ENCODE measurements at regions not wholly inside any gene's neighbourhood (a gene's known extent, or its start where the extent isn't known, plus 50 kb on each side); places are given as distances from the start of the nearest gene placed in this dataset.
A peak's percentile ranks its signal among the peaks of the same experiment; 100 is the strongest.

DNA sequence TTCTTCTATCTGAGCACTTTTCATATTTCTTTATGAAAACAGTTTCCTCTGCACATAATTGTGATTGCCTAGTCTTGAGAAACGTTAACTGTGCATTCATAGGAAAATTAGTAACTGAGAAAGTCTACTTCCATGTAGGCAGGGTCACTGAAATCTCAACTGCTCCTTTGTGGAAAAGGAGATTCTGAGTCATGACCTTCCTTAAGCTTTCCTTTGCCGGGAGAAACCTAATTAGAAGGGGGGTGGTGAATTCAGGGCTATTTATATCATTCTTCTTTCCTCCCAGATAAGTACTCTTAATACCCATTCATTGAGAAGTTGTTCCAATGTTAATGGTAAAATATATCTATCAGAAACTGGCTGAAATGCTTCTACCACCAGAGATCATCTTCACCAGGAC lies 751.0 kb upstream of the TMEM132C start:
- H3K36me3 Mint-ChIP-seq: no peaks in the 10 kb centered on the region
- no peaks in the 10 kb centered on the region for H3K4me1 Mint-ChIP-seq
- H3K27ac Mint-ChIP-seq: no peak overlapping the region
- peaks cover 7% of the 10 kb centered on the region for H3K9me3 Mint-ChIP-seq
- H3K4me3 Mint-ChIP-seq: no peak overlapping the region
- peaks cover 1% of the 10 kb centered on the region for H3K27me3 Mint-ChIP-seq

DNA sequence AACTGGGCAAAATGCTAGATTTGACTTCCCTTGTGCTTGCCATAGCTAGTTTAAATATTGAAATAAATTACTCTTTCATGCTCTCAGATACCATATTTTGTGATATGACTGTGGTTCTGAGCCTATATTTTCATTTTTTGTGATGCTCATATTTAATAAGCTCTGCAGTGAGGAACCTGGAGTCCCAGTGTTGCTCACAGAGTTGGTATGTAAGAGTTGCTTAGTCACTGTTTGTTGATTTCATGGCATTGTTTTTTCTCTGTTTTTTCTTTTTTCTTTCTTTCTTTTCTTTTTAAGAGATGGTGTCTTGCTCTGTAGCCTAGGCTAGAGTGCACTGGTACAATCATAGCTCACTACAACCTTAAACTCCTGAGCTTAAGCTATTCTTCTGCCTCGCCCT lies 750.5 kb upstream of the TMEM132C start:
- Mint-ChIP-seq H3K4me1 (no peaks in the 10 kb centered on the region), H3K4me3 (no peak overlapping the region), H3K36me3 (no peaks in the 10 kb centered on the region), H3K27me3 (peaks cover 1% of the 10 kb centered on the region), H3K27ac (no peak overlapping the region), H3K9me3 (peaks cover 7% of the 10 kb centered on the region)

DNA sequence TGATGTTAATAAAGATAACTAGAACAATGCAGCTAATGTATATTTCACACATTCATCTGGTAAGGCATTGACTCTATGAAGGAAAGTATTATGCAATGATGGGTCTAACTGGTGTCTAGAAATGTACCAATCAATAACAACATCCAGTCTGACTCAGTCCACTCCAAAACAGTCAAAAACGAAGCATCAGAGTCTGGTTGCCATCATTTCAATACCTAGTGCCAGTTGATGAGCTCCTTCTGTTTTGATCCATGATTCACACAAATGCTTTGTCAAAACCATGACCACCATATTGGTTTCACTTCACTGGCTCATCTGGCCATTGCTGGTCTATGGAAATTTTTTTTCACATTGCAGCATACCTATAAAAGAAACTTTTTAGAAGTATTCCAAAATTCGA lies 747.2 kb upstream of the TMEM132C start:
- H3K27ac Mint-ChIP-seq: no peak overlapping the region
- no peaks in the 10 kb centered on the region for H3K36me3 Mint-ChIP-seq
- no peaks in the 10 kb centered on the region for H3K27me3 Mint-ChIP-seq
- H3K9me3 Mint-ChIP-seq: peaks cover 4% of the 10 kb centered on the region
- no peak overlapping the region for H3K4me3 Mint-ChIP-seq
- H3K4me1 Mint-ChIP-seq: no peaks in the 10 kb centered on the region

GRCh38 chr12:127526925-127527324 lies 740.0 kb upstream of the TMEM132C start:
- Mint-ChIP-seq H3K27me3 (no peaks in the 10 kb centered on the region), H3K27ac (no peak overlapping the region), H3K36me3 (no peaks in the 10 kb centered on the region), H3K4me3 (no peak overlapping the region), H3K9me3 (no peaks in the 10 kb centered on the region), H3K4me1 (no peaks in the 10 kb centered on the region)

DNA sequence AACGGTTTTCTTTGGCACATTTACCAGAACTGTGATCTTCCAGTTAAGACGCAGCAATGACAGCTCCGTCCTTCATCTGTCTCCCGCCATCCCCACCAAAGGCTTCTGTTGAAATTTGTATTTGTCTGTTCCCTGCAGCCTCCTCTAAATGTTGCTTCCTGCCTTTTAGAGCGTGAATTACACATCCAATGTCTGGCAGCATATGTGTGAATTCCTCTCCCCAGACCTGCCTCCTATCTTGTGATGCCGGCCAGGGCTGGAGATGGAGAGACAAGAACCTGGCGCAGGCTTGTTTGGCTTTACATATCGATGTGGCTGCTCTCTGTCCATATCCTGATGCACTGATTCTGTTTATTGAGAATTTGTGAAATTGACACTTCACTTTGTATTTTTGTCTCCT lies 738.4 kb upstream of the TMEM132C start:
- no peaks in the 10 kb centered on the region for H3K9me3 Mint-ChIP-seq
- no peaks in the 10 kb centered on the region for H3K36me3 Mint-ChIP-seq
- H3K4me3 Mint-ChIP-seq: no peak overlapping the region
- no peaks in the 10 kb centered on the region for H3K27me3 Mint-ChIP-seq
- H3K27ac Mint-ChIP-seq: no peak overlapping the region
- H3K4me1 Mint-ChIP-seq: no peaks in the 10 kb centered on the region

GRCh38 chr12:127531542-127531941 lies 735.4 kb upstream of the TMEM132C start:
- Mint-ChIP-seq H3K36me3 (no peaks in the 10 kb centered on the region), H3K4me1 (no peaks in the 10 kb centered on the region), H3K4me3 (no peak overlapping the region), H3K27me3 (no peaks in the 10 kb centered on the region), H3K9me3 (no peaks in the 10 kb centered on the region), H3K27ac (no peak overlapping the region)

DNA sequence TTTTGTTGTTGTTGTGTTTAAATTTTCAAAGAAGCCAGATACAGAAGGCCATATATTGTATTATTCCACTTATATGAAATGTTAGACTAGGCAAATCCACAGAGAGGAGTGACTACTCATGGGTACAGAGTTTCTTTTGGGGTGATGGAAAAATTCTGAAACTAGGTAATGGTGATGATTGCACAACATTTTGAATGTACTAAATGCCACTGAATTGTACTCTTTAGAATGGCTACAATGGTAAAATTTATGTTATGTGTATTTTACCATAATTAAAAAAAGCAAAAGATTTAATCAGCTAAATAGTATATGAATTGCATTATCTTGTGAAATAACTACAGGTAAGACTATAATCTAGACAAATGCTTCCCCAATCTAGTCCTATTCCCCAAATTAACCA lies 733.6 kb upstream of the TMEM132C start:
- Mint-ChIP-seq H3K36me3 (no peaks in the 10 kb centered on the region), H3K27me3 (no peaks in the 10 kb centered on the region), H3K9me3 (no peaks in the 10 kb centered on the region), H3K4me3 (no peak overlapping the region), H3K4me1 (no peaks in the 10 kb centered on the region), H3K27ac (no peak overlapping the region)

GRCh38 chr12:127536833-127537428 lies 730.0 kb upstream of the TMEM132C start:
- Mint-ChIP-seq H3K27me3 (no peaks in the 10 kb centered on the region), H3K9me3 (peaks cover 2% of the 10 kb centered on the region), H3K4me3 (no peak overlapping the region), H3K36me3 (no peaks in the 10 kb centered on the region), H3K4me1 (no peaks in the 10 kb centered on the region), H3K27ac (no peak overlapping the region)

- no peak overlapping the region for H3K27ac Mint-ChIP-seq
- peaks cover 4% of the 10 kb centered on the region for H3K9me3 Mint-ChIP-seq
- no peaks in the 10 kb centered on the region for H3K27me3 Mint-ChIP-seq
- H3K4me3 Mint-ChIP-seq: no peak overlapping the region
- no peaks in the 10 kb centered on the region for H3K4me1 Mint-ChIP-seq
- H3K36me3 Mint-ChIP-seq: no peaks in the 10 kb centered on the region
Observed at GRCh38 chr12:127538316-127538715, 728.7 kb upstream of the TMEM132C start.

DNA sequence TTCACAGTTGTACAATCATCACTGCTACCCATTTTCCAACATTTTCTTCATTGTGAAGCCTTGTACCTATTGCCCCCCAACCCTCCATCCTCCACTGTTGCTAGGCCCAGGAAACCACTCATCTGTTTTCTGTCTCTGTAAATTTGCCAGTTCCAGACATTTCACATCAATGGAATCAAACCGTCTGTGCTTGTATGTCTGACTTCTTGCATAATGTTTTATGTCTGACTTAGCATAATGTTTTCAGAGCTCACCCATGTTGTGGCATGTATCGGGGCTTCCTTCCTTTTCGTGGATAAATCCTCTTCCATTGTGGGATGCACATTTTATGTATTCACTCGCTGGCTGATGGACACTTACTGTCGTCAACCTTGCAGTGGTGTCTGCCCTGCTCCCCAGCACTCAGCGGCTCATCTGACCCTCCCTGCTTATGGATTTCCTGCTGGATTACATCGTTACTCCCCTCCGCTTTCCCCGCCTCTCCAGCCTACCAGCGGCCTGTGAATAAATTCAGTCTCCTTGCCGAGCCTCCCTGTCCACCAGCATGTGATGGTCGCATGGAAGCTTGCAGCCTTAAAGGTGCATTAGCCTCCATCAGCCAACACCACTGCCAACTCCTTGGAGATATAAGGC lies 727.6 kb upstream of the TMEM132C start:
- H3K9me3 Mint-ChIP-seq: peaks cover 4% of the 10 kb centered on the region
- no peaks in the 10 kb centered on the region for H3K36me3 Mint-ChIP-seq
- H3K4me3 Mint-ChIP-seq: no peak overlapping the region
- peak overlapping the region; percentile 4 for H3K27ac Mint-ChIP-seq
- H3K4me1 Mint-ChIP-seq: no peaks in the 10 kb centered on the region
- no peaks in the 10 kb centered on the region for H3K27me3 Mint-ChIP-seq

- H3K36me3 Mint-ChIP-seq: no peaks in the 10 kb centered on the region
- H3K27ac Mint-ChIP-seq: no peak overlapping the region
- H3K4me1 Mint-ChIP-seq: no peaks in the 10 kb centered on the region
- H3K27me3 Mint-ChIP-seq: no peaks in the 10 kb centered on the region
- peaks cover 4% of the 10 kb centered on the region for H3K9me3 Mint-ChIP-seq
- no peak overlapping the region for H3K4me3 Mint-ChIP-seq
Observed at GRCh38 chr12:127542391-127542790, 724.6 kb upstream of the TMEM132C start.

- H3K27ac Mint-ChIP-seq: no peak overlapping the region
- no peak overlapping the region for H3K4me3 Mint-ChIP-seq
- H3K9me3 Mint-ChIP-seq: peaks cover 4% of the 10 kb centered on the region
- H3K4me1 Mint-ChIP-seq: no peaks in the 10 kb centered on the region
- no peaks in the 10 kb centered on the region for H3K36me3 Mint-ChIP-seq
- no peaks in the 10 kb centered on the region for H3K27me3 Mint-ChIP-seq
Observed at GRCh38 chr12:127542931-127543330, 724.0 kb upstream of the TMEM132C start.

- no peak overlapping the region for H3K4me3 Mint-ChIP-seq
- H3K27me3 Mint-ChIP-seq: no peaks in the 10 kb centered on the region
- H3K27ac Mint-ChIP-seq: no peak overlapping the region
- no peaks in the 10 kb centered on the region for H3K4me1 Mint-ChIP-seq
- H3K9me3 Mint-ChIP-seq: peaks cover 8% of the 10 kb centered on the region
- no peaks in the 10 kb centered on the region for H3K36me3 Mint-ChIP-seq
Observed at GRCh38 chr12:127546721-127547505, 720.1 kb upstream of the TMEM132C start.

DNA sequence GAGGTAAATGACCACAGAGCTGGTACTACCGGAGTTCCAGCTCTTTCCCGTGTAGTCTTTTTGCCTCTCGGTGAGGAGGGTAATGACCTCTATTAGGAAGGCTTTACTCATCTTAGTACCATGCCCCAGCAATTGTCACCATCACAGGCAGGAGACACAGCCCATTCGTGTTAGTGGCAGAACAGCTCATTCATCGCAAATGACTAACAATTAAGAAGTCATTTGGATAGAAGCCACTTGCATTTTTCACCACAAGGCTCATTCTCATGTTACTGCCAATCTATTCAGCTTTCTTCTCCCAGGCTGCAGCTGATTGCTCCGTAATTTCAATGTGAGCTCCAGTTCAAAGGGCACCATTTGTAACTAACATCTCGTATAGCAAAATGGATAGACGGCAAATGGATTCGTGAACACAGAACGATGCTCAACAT lies 718.8 kb upstream of the TMEM132C start:
- H3K9me3 Mint-ChIP-seq: peaks cover 5% of the 10 kb centered on the region
- no peaks in the 10 kb centered on the region for H3K27me3 Mint-ChIP-seq
- H3K4me3 Mint-ChIP-seq: no peak overlapping the region
- H3K36me3 Mint-ChIP-seq: no peaks in the 10 kb centered on the region
- no peaks in the 10 kb centered on the region for H3K4me1 Mint-ChIP-seq
- no peak overlapping the region for H3K27ac Mint-ChIP-seq

DNA sequence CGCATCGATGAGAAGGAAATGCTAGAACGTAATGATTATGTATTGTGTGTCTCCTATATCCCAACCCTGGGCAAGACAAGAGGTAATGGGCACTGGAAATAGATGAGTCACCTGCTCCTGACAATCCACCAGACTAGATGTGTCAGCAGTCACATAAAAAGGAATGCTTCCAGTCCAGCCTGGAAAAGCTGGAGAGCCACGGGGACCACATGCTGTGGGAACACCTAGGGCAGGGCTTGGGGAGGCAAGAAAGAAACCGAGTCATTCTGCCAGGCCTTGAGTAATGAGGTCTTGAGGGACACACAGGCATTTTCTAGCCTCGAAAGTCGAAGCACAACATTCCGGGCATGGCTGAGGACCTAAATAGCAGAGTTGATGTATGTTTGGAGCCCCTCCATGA lies 716.7 kb upstream of the TMEM132C start:
- H3K9me3 Mint-ChIP-seq: peaks cover 5% of the 10 kb centered on the region
- H3K27ac Mint-ChIP-seq: no peak overlapping the region
- H3K4me3 Mint-ChIP-seq: no peak overlapping the region
- no peaks in the 10 kb centered on the region for H3K4me1 Mint-ChIP-seq
- no peaks in the 10 kb centered on the region for H3K36me3 Mint-ChIP-seq
- H3K27me3 Mint-ChIP-seq: peaks cover 2% of the 10 kb centered on the region

DNA sequence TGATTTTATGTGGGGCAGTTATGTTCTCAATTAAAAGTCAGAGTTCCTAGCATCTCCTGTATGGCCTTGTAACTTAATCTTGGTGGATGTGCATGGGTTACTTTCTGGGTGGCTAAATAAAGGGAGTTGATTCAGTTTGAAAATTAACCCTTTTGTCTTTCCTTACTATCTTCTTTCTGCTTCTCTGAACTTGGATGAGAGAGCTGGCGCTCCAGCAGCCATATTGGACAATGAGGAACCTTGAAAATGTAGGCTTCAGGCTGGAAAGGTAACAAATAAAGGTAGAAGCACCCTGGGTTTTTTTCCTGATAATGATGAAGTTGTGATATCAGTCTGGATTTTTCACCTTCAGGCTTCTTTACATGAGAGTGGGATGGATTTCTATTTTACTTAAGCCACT lies 714.1 kb upstream of the TMEM132C start:
- H3K27me3 Mint-ChIP-seq: peaks cover 5% of the 10 kb centered on the region
- no peaks in the 10 kb centered on the region for H3K36me3 Mint-ChIP-seq
- no peak overlapping the region for H3K4me3 Mint-ChIP-seq
- H3K9me3 Mint-ChIP-seq: peaks cover 5% of the 10 kb centered on the region
- no peak overlapping the region for H3K27ac Mint-ChIP-seq
- H3K4me1 Mint-ChIP-seq: no peaks in the 10 kb centered on the region
